IPS DF 4.7 (cell line): ENCODE measurements at regions not wholly inside any gene's neighbourhood (a gene's known extent, or its start where the extent isn't known, plus 50 kb on each side); places are given as distances from the start of the nearest gene placed in this dataset.
A peak's percentile ranks its signal among the peaks of the same experiment; 100 is the strongest.
"Not testable (repeated sequence)": the region's sequence is repeated elsewhere in the genome, so short reads cannot be mapped to it uniquely, and the experiment has no call there.

Experiments used
- DNase-seq: peaks from one replicate; pipeline ENCODE4 v3.0.0-alpha.2; 2013; ENCODE audit warnings: low spot score; ENCODE audit errors: extremely low read depth

GRCh38 chr12:83476695-83477690 is 790.3 kb downstream of the TMTC2 start:
- no peak for DNase-seq

GRCh38 chr12:83476006-83476405 is 789.3 kb downstream of the TMTC2 start:
- no peak for DNase-seq

- DNase-seq = no peak
Observed at GRCh38 chr12:83474369-83474768, 787.7 kb downstream of the TMTC2 start.

GRCh38 chr12:83473408-83474095 is 786.8 kb downstream of the TMTC2 start:
- DNase-seq = no peak

GRCh38 chr12:83472772-83473171 is 786.1 kb downstream of the TMTC2 start:
- no peak for DNase-seq

- DNase-seq = no peak
Observed at GRCh38 chr12:83472350-83472749, 785.6 kb downstream of the TMTC2 start.

- DNase-seq = no peak
Observed at GRCh38 chr12:83471341-83471740, 784.6 kb downstream of the TMTC2 start.

GRCh38 chr12:83470749-83471148 is 784.0 kb downstream of the TMTC2 start:
- DNase-seq = no peak

GRCh38 chr12:83468988-83469908 is 782.5 kb downstream of the TMTC2 start:
- no peak for DNase-seq

GRCh38 chr12:83465632-83466031 is 778.9 kb downstream of the TMTC2 start:
- DNase-seq = no peak

GRCh38 chr12:83462419-83462818 is 775.7 kb downstream of the TMTC2 start:
- peak; percentile 9 for DNase-seq

GRCh38 chr12:83461336-83461935 is 774.7 kb downstream of the TMTC2 start:
- DNase-seq = no peak

GRCh38 chr12:83451189-83451588 is 764.5 kb downstream of the TMTC2 start:
- no peak for DNase-seq

GRCh38 chr12:83434600-83434999 is 747.9 kb downstream of the TMTC2 start:
- DNase-seq = no peak

GRCh38 chr12:83432176-83432719 is 745.5 kb downstream of the TMTC2 start:
- no peak for DNase-seq

- not testable (repeated sequence) for DNase-seq
Observed at GRCh38 chr12:83427586-83428136, 741.0 kb downstream of the TMTC2 start.

GRCh38 chr12:83414981-83415380 is 728.3 kb downstream of the TMTC2 start:
- no peak for DNase-seq

- no peak for DNase-seq
Observed at GRCh38 chr12:83408851-83409250, 722.1 kb downstream of the TMTC2 start.

- no peak for DNase-seq
Observed at GRCh38 chr12:83408146-83408545, 721.4 kb downstream of the TMTC2 start.

- DNase-seq = no peak
Observed at GRCh38 chr12:83404521-83404920, 717.8 kb downstream of the TMTC2 start.
